H9 (cell line): ENCODE measurements at regions not wholly inside any gene's neighbourhood (a gene's known extent, or its start where the extent isn't known, plus 50 kb on each side); places are given as distances from the start of the nearest gene placed in this dataset.

Experiments
- DNase-seq: peaks from one replicate; pipeline ENCODE4 v3.0.0-alpha.2; 2017
- H2AFZ ChIP-seq: one replicate; pipeline ENCODE4 v1.6.1; 2013; ENCODE audit warnings: mild to moderate bottlenecking, low read length, control low read depth, moderate library complexity
- H2AK5ac ChIP-seq: 2 replicates; pipeline ENCODE4 v1.6.1; 2013; ENCODE audit warnings: low read length, control low read depth, mixed read lengths; ENCODE audit not compliant: insufficient read length
- H2BK120ac ChIP-seq: one replicate; pipeline ENCODE4 v1.6.1; 2013; ENCODE audit warnings: low read depth, mild to moderate bottlenecking, low read length, control low read depth, inconsistent platforms; ENCODE audit not compliant: poor library complexity, severe bottlenecking
- H2BK12ac ChIP-seq: 2 replicates; pipeline ENCODE4 v1.6.1; 2013; ENCODE audit warnings: low read length, control low read depth, mixed read lengths, low read depth; ENCODE audit not compliant: insufficient read length
- H2BK15ac ChIP-seq: 2 replicates; pipeline ENCODE4 v1.6.1; 2013; ENCODE audit warnings: low read depth, low read length, control low read depth
- H2BK20ac ChIP-seq: one replicate; pipeline ENCODE4 v1.6.1; 2013; ENCODE audit warnings: low read depth, mild to moderate bottlenecking, low read length, control low read depth, inconsistent platforms; ENCODE audit not compliant: poor library complexity, severe bottlenecking
- H2BK5ac ChIP-seq: 2 replicates; pipeline ENCODE4 v1.6.1; 2013; ENCODE audit warnings: low read length, control low read depth, mixed read lengths; ENCODE audit not compliant: insufficient read length
- H3K14ac ChIP-seq: 2 replicates; pipeline ENCODE4 v1.6.1; 2013; ENCODE audit warnings: low read length, control low read depth; ENCODE audit not compliant: insufficient read depth
- H3K18ac ChIP-seq: 2 replicates; pipeline ENCODE4 v1.6.1; 2013; ENCODE audit warnings: low read depth, mild to moderate bottlenecking, mixed read lengths, low read length, control low read depth; ENCODE audit not compliant: insufficient read length
- H3K23ac ChIP-seq: 2 replicates; pipeline ENCODE4 v1.6.1; 2013; ENCODE audit warnings: low read length, control low read depth, mixed read lengths, low read depth; ENCODE audit not compliant: insufficient read length
- H3K23me2 ChIP-seq: 2 replicates; pipeline ENCODE4 v1.6.1; 2013; ENCODE audit warnings: low read depth, mild to moderate bottlenecking, mixed read lengths, low read length, control low read depth; ENCODE audit not compliant: insufficient read length, poor library complexity, severe bottlenecking
- H3K27ac ChIP-seq: 2 replicates; pipeline ENCODE4 v1.5.1; 2013; ENCODE audit warnings: low read length, control low read depth, mixed read lengths, low read depth; ENCODE audit not compliant: insufficient read length
- H3K27me3 ChIP-seq: 2 replicates; pipeline ENCODE4 v1.6.1; 2013; ENCODE audit warnings: low read length, control low read depth, inconsistent platforms; ENCODE audit not compliant: insufficient read depth
- H3K4ac ChIP-seq: 2 replicates; pipeline ENCODE4 v1.6.1; 2013; ENCODE audit warnings: low read depth, mild to moderate bottlenecking, control low read depth, inconsistent platforms, low read length, moderate library complexity
- H3K4me1 ChIP-seq: 2 replicates; pipeline ENCODE4 v1.6.1; 2013; ENCODE audit warnings: low read length, control low read depth, inconsistent platforms; ENCODE audit not compliant: insufficient read depth
- H3K4me2 ChIP-seq: 2 replicates; pipeline ENCODE4 v1.6.1; 2013; ENCODE audit warnings: low read length, control low read depth, mixed read lengths; ENCODE audit not compliant: insufficient read length, insufficient read depth
- H3K56ac ChIP-seq: 2 replicates; pipeline ENCODE4 v1.6.1; 2013; ENCODE audit warnings: low read depth, mild to moderate bottlenecking, mixed read lengths, low read length, control low read depth; ENCODE audit not compliant: insufficient read length
- H3K79me1 ChIP-seq: 2 replicates; pipeline ENCODE4 v1.6.1; 2013; ENCODE audit warnings: low read depth, mild to moderate bottlenecking, moderate library complexity, low read length, control low read depth, inconsistent platforms; ENCODE audit not compliant: insufficient read depth, poor library complexity, severe bottlenecking
- H3K79me2 ChIP-seq: 2 replicates; pipeline ENCODE4 v1.6.1; 2013; ENCODE audit warnings: low read length, control low read depth, inconsistent platforms; ENCODE audit not compliant: insufficient read depth
- H3K9ac ChIP-seq: 2 replicates; pipeline ENCODE4 v1.6.1; 2013; ENCODE audit warnings: low read length, control low read depth, mixed read lengths; ENCODE audit not compliant: insufficient read length; ENCODE audit errors: extremely low read depth
- H3K9me3 ChIP-seq: one replicate; pipeline ENCODE4 v1.6.1; 2013; ENCODE audit warnings: low read depth, low read length, inconsistent platforms; ENCODE audit not compliant: control insufficient read depth
- H3T11ph ChIP-seq: one replicate; pipeline ENCODE4 v1.6.1; 2013; ENCODE audit warnings: mild to moderate bottlenecking, low read length, control low read depth, inconsistent platforms
- H4K20me1 ChIP-seq: one replicate; pipeline ENCODE4 v1.6.1; 2013; ENCODE audit not compliant: control insufficient read depth, insufficient read length, insufficient read depth
- H4K5ac ChIP-seq: 2 replicates; pipeline ENCODE4 v1.6.1; 2013; ENCODE audit warnings: low read depth, mild to moderate bottlenecking, mixed read lengths, low read length, control low read depth; ENCODE audit not compliant: insufficient read length
- H4K8ac ChIP-seq: replicated peaks from 2 replicates; pipeline ENCODE4 v1.6.1; 2013; ENCODE audit warnings: low read length, control low read depth, mixed read lengths, low read depth; ENCODE audit not compliant: insufficient read length
- H4K91ac ChIP-seq: 2 replicates; pipeline ENCODE4 v1.6.1; 2013; ENCODE audit warnings: low read depth, mild to moderate bottlenecking, moderate library complexity, mixed read lengths, low read length, control low read depth; ENCODE audit not compliant: insufficient read length
- H3K27ac Mint-ChIP-seq, 3 experiments: 2 replicates in 2 of 3; 3 replicates in 1 of 3; pipeline ENCODE4 v1.8.0; 2020 to 2021; ENCODE audit warnings: mixed read lengths in 3 of 3, mild to moderate bottlenecking in 1 of 3, moderate library complexity in 1 of 3
- H3K27me3 Mint-ChIP-seq: 2 replicates; pipeline ENCODE4 v1.8.0; 2021; ENCODE audit warnings: low read depth, mild to moderate bottlenecking, moderate library complexity, mixed read lengths
- H3K36me3 Mint-ChIP-seq, 3 experiments: 2 replicates in 2 of 3; 3 replicates in 1 of 3; pipeline ENCODE4 v1.8.0; 2020 to 2021; ENCODE audit warnings: low read depth in 3 of 3, mixed read lengths in 3 of 3; ENCODE audit not compliant: insufficient read depth in 1 of 3
- H3K4me1 Mint-ChIP-seq, 2 experiments: 2 replicates each; pipeline ENCODE4 v1.8.0; 2020; ENCODE audit warnings: mixed read lengths in 2 of 2
- H3K4me3 Mint-ChIP-seq, 2 experiments: 2 replicates in 1 of 2; 3 replicates in 1 of 2; pipeline ENCODE4 v1.8.0; 2020 to 2021; ENCODE audit warnings: mild to moderate bottlenecking in 2 of 2, mixed read lengths in 2 of 2, moderate library complexity in 1 of 2
- H3K9me3 Mint-ChIP-seq, 2 experiments: 2 replicates in 1 of 2; 3 replicates in 1 of 2; pipeline ENCODE4 v1.8.0; 2020; ENCODE audit warnings: mild to moderate bottlenecking in 2 of 2, mixed read lengths in 2 of 2, moderate library complexity in 1 of 2
- CTCF ChIP-seq: fragments of 200-600 bp; sonication (generic); conservative IDR thresholded peaks from 3 replicates; pipeline ENCODE4 v1.8.0; 2021; ENCODE audit warnings: antibody characterized with exemption, mild to moderate bottlenecking
- WGBS: extraction: QIAGEN DNeasy Blood & Tissue Kit; methylation state at CpG from one replicate; pipeline ENCODE4 v1.1.7; 2013; ENCODE audit warnings: missing lambda C conversion rate, low lambda C conversion rate, mixed read lengths; ENCODE audit not compliant: insufficient read length; ENCODE audit errors: extremely low coverage; 5-methylcytosine and 5-hydroxymethylcytosine counted together

- H2BK5ac ChIP-seq: no peak overlapping the region
- H2AK5ac ChIP-seq: no peak overlapping the region
- no peak overlapping the region for H3K4me2 ChIP-seq
- no peak overlapping the region for H3K4ac ChIP-seq
- WGBS: no CpG with 5 or more reads among the region's 4 CpGs
- no peaks in the 10 kb centered on the region for H3K27me3 Mint-ChIP-seq
- no peak overlapping the region for H2BK20ac ChIP-seq
- H3K23ac ChIP-seq: no peak overlapping the region
- no peak overlapping the region for H2BK120ac ChIP-seq
- no peak for DNase-seq
- no peak overlapping the region for H3K27ac Mint-ChIP-seq
- H2BK12ac ChIP-seq: no peak overlapping the region
- no peak overlapping the region for H3K4me3 Mint-ChIP-seq
- no peaks in the 10 kb centered on the region for H3K23me2 ChIP-seq
- no peaks in the 10 kb centered on the region for H3K4me1 Mint-ChIP-seq
- H4K91ac ChIP-seq: no peak overlapping the region
- H3K9ac ChIP-seq: no peak overlapping the region
- no peak overlapping the region for H3K14ac ChIP-seq
- no peak overlapping the region for H2AFZ ChIP-seq
- H3T11ph ChIP-seq: no peak overlapping the region
- no peak overlapping the region for H3K18ac ChIP-seq
- no peak overlapping the region for H3K56ac ChIP-seq
- no peaks in the 10 kb centered on the region for H3K27me3 ChIP-seq
- no peaks in the 10 kb centered on the region for H3K36me3 Mint-ChIP-seq
- H2BK15ac ChIP-seq: no peak overlapping the region
- H3K79me2 ChIP-seq: no peaks in the 10 kb centered on the region
- TF ChIP-seq CTCF: no peak
- H3K27ac ChIP-seq: no peak overlapping the region
- H4K20me1 ChIP-seq: no peaks in the 10 kb centered on the region
- no peaks in the 10 kb centered on the region for H3K79me1 ChIP-seq
- H3K9me3 Mint-ChIP-seq: no peaks in the 10 kb centered on the region; a peak in 1 of 5 replicates
- no peaks in the 10 kb centered on the region for H3K9me3 ChIP-seq
- H3K4me1 ChIP-seq: no peaks in the 10 kb centered on the region
- no peak overlapping the region for H4K8ac ChIP-seq
- no peak overlapping the region for H4K5ac ChIP-seq
These were observed 325.3 kb upstream of the ADAMTS9 start for GRCh38 chr3:65013053-65013452.
